Cerebellar cortex (tissue), 1 donor: ENCODE measurements at regions not wholly inside any gene's neighbourhood (a gene's known extent, or its start where the extent isn't known, plus 50 kb on each side); places are given as distances from the start of the nearest gene placed in this dataset.

Experiments used
- DNase-seq: peaks from one replicate; pipeline ENCODE4 v3.0.0-alpha.2; 2015; ENCODE audit warnings: low spot score

DNA sequence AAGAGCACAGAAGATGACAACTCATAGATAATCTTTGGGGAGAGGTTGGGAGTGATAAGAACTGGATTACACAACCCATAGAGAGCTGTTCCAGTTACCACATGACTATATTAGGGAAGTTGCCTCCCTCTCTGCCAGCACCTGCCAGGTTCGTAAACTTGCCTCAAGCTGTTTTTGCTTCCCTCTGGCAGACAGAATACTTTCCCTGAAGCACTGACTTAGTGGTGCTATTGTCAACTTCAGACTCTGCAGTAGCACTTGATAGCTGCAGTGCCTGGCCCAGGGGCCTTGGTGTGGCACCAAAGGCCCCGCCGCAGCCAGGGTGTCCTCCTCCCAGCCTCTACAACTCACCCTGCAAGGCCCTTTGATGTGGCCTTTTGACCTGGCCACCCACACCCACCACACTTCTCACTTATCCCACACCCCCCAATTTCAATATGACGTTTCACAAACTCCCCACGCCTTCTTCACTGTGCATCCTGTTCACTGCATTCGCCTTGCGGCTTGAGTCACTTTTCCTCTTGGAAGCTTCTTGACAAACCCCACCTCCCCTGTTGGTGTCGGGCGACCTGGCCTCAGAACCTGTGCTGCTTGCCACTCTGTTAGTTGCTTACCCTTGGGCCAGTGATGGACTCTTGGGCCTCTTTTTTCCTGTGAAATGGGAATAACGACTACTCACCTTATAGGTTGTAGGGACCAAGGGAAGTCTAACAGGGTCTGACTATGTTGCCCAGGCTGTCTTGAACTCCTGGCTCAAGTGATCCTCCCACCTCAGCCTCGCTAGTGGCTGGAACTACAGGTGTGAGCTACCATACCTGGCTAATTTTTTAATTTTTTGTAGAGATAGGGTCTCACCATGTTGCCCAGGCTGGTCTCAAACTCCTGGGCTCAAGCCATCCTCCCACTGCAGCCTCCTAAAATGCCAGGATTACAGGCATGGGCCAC lies 50.2 kb upstream of the PODXL start:
- DNase-seq = no peak
